ENCODE measurements at regions not wholly inside any gene's neighbourhood (a gene's known extent, or its start where the extent isn't known, plus 50 kb on each side); places are given as distances from the start of the nearest gene placed in this dataset.

- no peak for TF ChIP-seq ZBTB33 (IDR thresholded peaks at IDR 0.05; ENCODE audit: extremely low read depth, insufficient replicate concordance, low read length)
Measured at GRCh38 chr5:3361811-3362605, 233.6 kb upstream of the IRX1 start (continued).

- H3K36me3 ChIP-seq (ENCODE audit: control insufficient read depth in 1 of 2, insufficient read depth in 2 of 2, low read length in 2 of 2) = no peaks in the 10 kb centered on the region
- no peak for ATAC-seq
- intact Hi-C loops (cut with micrococcal nuclease) = no loop called here
- POLR2A ChIA-PET = no interaction called here
- no peak overlapping the region for H2AFZ ChIP-seq (ENCODE audit: low read depth, low read length, poor library complexity, severe bottlenecking)
- no peak overlapping the region for H3K4me2 ChIP-seq (ENCODE audit: low read length)
- CTCF ChIA-PET = no interaction called here
- H3K9me2 ChIP-seq (ENCODE audit: insufficient read depth) = no peaks in the 10 kb centered on the region
- H3K27me3 ChIP-seq (ENCODE audit: insufficient read depth, low read length) = no peaks in the 10 kb centered on the region
- H3K9me3 ChIP-seq (ENCODE audit: control insufficient read depth in 1 of 2, insufficient read depth in 1 of 2, low read depth in 1 of 2, low read length in 2 of 2) = peaks cover 0 to 32% of the 10 kb centered on the region in 2 experiments; a peak in 2 of 4 replicates
- no peaks in the 10 kb centered on the region for H3K79me2 ChIP-seq (ENCODE audit: insufficient read depth, low read length)
- BruUV-seq (replicated peaks) = no TSS peak
- H3K4me3 ChIP-seq (replicated peaks in 1 of 2; ENCODE audit: low read depth in 1 of 2, low read length in 2 of 2) = no peak overlapping the region
- RAD21 ChIA-PET (ENCODE audit: low non-redundant PET in 1 of 2, low total read pairs in 2 of 2, uncharacterized antibody in 2 of 2, unreplicated experiment in 2 of 2) = no interaction called here
- no peak overlapping the region for H3K9ac ChIP-seq (ENCODE audit: low read length)
- no peaks in the 10 kb centered on the region for H4K20me1 ChIP-seq (ENCODE audit: insufficient read depth)
- H3K4me1 ChIP-seq (ENCODE audit: control insufficient read depth in 1 of 2, insufficient read depth in 2 of 2, low read length in 2 of 2) = no peaks in the 10 kb centered on the region
- TF ChIP-seq TCF7L2 (IDR thresholded peaks at IDR 0.05; ENCODE audit: borderline replicate concordance, extremely low read depth, insufficient read depth, insufficient read length) (no peak), POLR2A (IDR thresholded peaks at IDR 0.05; ENCODE audit: borderline replicate concordance, extremely low read depth, insufficient read depth, insufficient read length) (no peak), POLR2AphosphoS5 (IDR thresholded peaks at IDR 0.05; ENCODE audit: low read depth, low read length) (no peak), ZNF274 (IDR thresholded peaks at IDR 0.05; ENCODE audit: low read depth, low read length) (no peak), RAD21 (IDR thresholded peaks at IDR 0.05; ENCODE audit: low read depth) (no peak), ATF3 (IDR thresholded peaks at IDR 0.05) (no peak), JUND (IDR thresholded peaks at IDR 0.05) (no peak), MAX (IDR thresholded peaks at IDR 0.05) (no peak), SP1 (IDR thresholded peaks at IDR 0.05; ENCODE audit: low read depth) (no peak), CTCF (IDR thresholded peaks at IDR 0.05 in 2 of 3, conservative IDR thresholded peaks at IDR 0.05 in 1 of 3; ENCODE audit: borderline replicate concordance in 1 of 3, insufficient read depth in 1 of 3, low read depth in 2 of 3, low read length in 2 of 3) (no peak), ZFX (IDR thresholded peaks at IDR 0.05) (no peak), ELF1 (IDR thresholded peaks at IDR 0.05; ENCODE audit: borderline replicate concordance, low read depth) (no peak), FOSL1 (IDR thresholded peaks at IDR 0.05; ENCODE audit: low read depth) (no peak), SRF (IDR thresholded peaks at IDR 0.05; ENCODE audit: low read depth) (no peak), CBX3 (IDR thresholded peaks at IDR 0.05; ENCODE audit: low read depth) (no peak), SIN3A (IDR thresholded peaks at IDR 0.05; ENCODE audit: low read depth) (no peak)
- DNase-seq (ENCODE audit: low read depth, low spot score) = no peak
- H3K27ac ChIP-seq (ENCODE audit: low read depth, low read length) = no peak overlapping the region
Measured at GRCh38 chr5:3359642-3360041, 236.0 kb upstream of the IRX1 start.
